ENCODE measurements at regions not wholly inside any gene's neighbourhood (a gene's known extent, or its start where the extent isn't known, plus 50 kb on each side); places are given as distances from the start of the nearest gene placed in this dataset.

GRCh38 chr10:117477961-117478670, 64.4 kb upstream of the EMX2 start:
- 33% methylated on average over 5 of the region's 5 CpGs for WGBS (ENCODE audit: low lambda C conversion rate)
- Histone ChIP-seq H3K9me3 (no peaks in the 10 kb centered on the region), H4K20me1 (ENCODE audit: insufficient read depth) (no peaks in the 10 kb centered on the region), H3K4me1 (ENCODE audit: control insufficient read depth in 1 of 2, insufficient read depth in 2 of 2, low read depth in 1 of 2, low read length in 1 of 2) (no peaks in the 10 kb centered on the region; a peak in 1 of 4 replicates), H3F3A (replicated peaks; ENCODE audit: insufficient read depth) (no peaks in the 10 kb centered on the region), H3K4me3 (ENCODE audit: low read depth in 2 of 2, low read length in 1 of 2) (no peak overlapping the region), H3K27ac (ENCODE audit: low read depth in 2 of 2, low read length in 1 of 2) (no peak overlapping the region), H3K9ac (no peak overlapping the region), H3K4me2 (no peak overlapping the region), H3K36me3 (replicated peaks in 1 of 2; ENCODE audit: control insufficient read depth in 1 of 2, insufficient read depth in 2 of 2, low read length in 1 of 2) (no peaks in the 10 kb centered on the region), H2AFZ (ENCODE audit: low read depth) (no peak overlapping the region), H3K27me3 (ENCODE audit: insufficient read depth) (no peaks in the 10 kb centered on the region), H3K9me2 (no peaks in the 10 kb centered on the region), H3K79me2 (ENCODE audit: insufficient read depth) (no peaks in the 10 kb centered on the region)
- no peak for TF ChIP-seq FOXM1 (IDR thresholded peaks at IDR 0.05; ENCODE audit: low read depth)
- POLR2A ChIA-PET: no interaction called here
- DNase-seq: no peak
- CTCF ChIA-PET: interaction anchor here (0.8 to 1.8 kb wide), 5 partner anchors 12 to 763 kb away, joined by 3 to 5 read pairs (median 3); no protein-coding TSS in a partner anchor

- H3K36me3 ChIP-seq (replicated peaks in 1 of 2; ENCODE audit: control insufficient read depth in 1 of 2, insufficient read depth in 2 of 2, low read length in 1 of 2): no peaks in the 10 kb centered on the region
- H3K79me2 ChIP-seq (ENCODE audit: insufficient read depth): no peaks in the 10 kb centered on the region
- H3K27ac ChIP-seq (ENCODE audit: low read depth in 2 of 2, low read length in 1 of 2): no peak overlapping the region
- no peaks in the 10 kb centered on the region for H3F3A ChIP-seq (replicated peaks; ENCODE audit: insufficient read depth)
- POLR2A ChIA-PET: no interaction called here
- no peak overlapping the region for H3K4me3 ChIP-seq (ENCODE audit: low read depth in 2 of 2, low read length in 1 of 2)
- TF ChIP-seq RFX5 (IDR thresholded peaks at IDR 0.05; ENCODE audit: low read length): no peak
- no peak for TF ChIP-seq USF1 (IDR thresholded peaks at IDR 0.05; ENCODE audit: borderline replicate concordance, low read depth)
- no peak for TF ChIP-seq SIN3A (IDR thresholded peaks at IDR 0.05; ENCODE audit: borderline replicate concordance, low read depth, low read length)
- no peak for TF ChIP-seq TAF1 (IDR thresholded peaks at IDR 0.05; ENCODE audit: borderline replicate concordance, low read depth, low read length)
- no peak for TF ChIP-seq PBX3 (IDR thresholded peaks at IDR 0.05)
- no peak for TF ChIP-seq GABPA (IDR thresholded peaks at IDR 0.05; ENCODE audit: low read depth)
- no peak for TF ChIP-seq TCF12 (IDR thresholded peaks at IDR 0.05)
- no peak overlapping the region for H3K4me2 ChIP-seq
- no peaks in the 10 kb centered on the region for H3K27me3 ChIP-seq (ENCODE audit: insufficient read depth)
- H4K20me1 ChIP-seq (ENCODE audit: insufficient read depth): no peaks in the 10 kb centered on the region
- H3K9me3 ChIP-seq: no peaks in the 10 kb centered on the region
- H3K9ac ChIP-seq: no peak overlapping the region
- no peaks in the 10 kb centered on the region for H3K9me2 ChIP-seq
- no peak for DNase-seq
- no peaks in the 10 kb centered on the region; a peak in 1 of 4 replicates for H3K4me1 ChIP-seq (ENCODE audit: control insufficient read depth in 1 of 2, insufficient read depth in 2 of 2, low read depth in 1 of 2, low read length in 1 of 2)
- WGBS (ENCODE audit: low lambda C conversion rate): 10% methylated on average over 1 of the region's 2 CpGs
- no peak overlapping the region for H2AFZ ChIP-seq (ENCODE audit: low read depth)
- CTCF ChIA-PET: interaction anchor here (0.8 to 1.8 kb wide), 6 partner anchors 18 to 763 kb away, joined by 3 to 5 read pairs (median 4); no protein-coding TSS in a partner anchor
These were observed 65.2 kb upstream of the EMX2 start for GRCh38 chr10:117477211-117477947.

Measured in SK-N-SH (cell line).